NAMALWA (cell line): ENCODE measurements at regions not wholly inside any gene's neighbourhood (a gene's known extent, or its start where the extent isn't known, plus 50 kb on each side); places are given as distances from the start of the nearest gene placed in this dataset.
"Not testable (repeated sequence)": the region's sequence is repeated elsewhere in the genome, so short reads cannot be mapped to it uniquely, and the experiment has no call there.

Experiments
- DNase-seq: peaks from one replicate; pipeline ENCODE4 v3.0.0-alpha.2; 2015; ENCODE audit warnings: low spot score

DNA sequence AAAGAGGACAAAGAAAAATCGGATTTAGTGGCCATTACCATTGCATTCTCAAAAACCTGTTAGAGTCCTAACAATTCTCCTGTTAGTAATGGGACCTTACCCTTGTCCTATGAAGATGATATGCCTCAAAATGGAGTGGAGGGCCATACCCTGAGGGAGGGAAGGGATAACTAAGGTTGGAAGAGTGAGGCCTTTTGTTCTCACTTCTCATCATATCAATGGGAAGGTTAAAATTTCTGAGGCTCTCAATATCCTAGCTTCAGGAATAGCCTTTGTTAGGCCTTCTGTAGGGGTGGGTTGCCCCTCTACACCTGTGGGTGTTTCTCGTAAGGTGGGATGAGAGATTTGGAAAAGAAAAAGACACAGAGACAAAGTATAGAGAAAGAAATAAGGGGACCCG is 109.4 kb upstream of the SGIP1 start:
- DNase-seq = not testable (repeated sequence)

- no peak for DNase-seq
These were observed 107.6 kb upstream of the SGIP1 start for GRCh38 chr1:66426239-66426853.

GRCh38 chr1:66430815-66431214 is 103.1 kb upstream of the SGIP1 start:
- not testable (repeated sequence) for DNase-seq

- no peak for DNase-seq
These were observed 102.0 kb upstream of the SGIP1 start for GRCh38 chr1:66431999-66432398.

GRCh38 chr1:66433611-66434010 is 100.3 kb upstream of the SGIP1 start:
- no peak for DNase-seq

DNA sequence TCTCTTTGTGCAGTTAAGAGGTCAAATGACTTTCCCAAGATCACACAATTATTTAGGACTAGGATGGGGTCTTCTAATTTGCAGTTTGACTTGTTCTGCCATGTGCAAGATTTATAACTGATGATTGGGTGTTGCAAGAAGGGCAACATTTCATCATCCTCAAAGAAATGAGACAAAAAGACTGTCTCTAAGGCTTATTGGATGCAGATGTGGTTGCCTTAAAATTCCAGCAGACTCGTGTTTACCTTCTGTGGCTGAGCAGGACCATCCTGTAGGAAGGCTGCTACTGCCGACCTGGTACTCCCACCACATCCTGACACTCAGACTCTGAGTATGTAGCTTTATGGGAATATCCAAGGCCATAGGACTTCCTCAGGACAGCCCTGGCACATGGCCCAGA is 99.9 kb upstream of the SGIP1 start:
- no peak for DNase-seq

DNA sequence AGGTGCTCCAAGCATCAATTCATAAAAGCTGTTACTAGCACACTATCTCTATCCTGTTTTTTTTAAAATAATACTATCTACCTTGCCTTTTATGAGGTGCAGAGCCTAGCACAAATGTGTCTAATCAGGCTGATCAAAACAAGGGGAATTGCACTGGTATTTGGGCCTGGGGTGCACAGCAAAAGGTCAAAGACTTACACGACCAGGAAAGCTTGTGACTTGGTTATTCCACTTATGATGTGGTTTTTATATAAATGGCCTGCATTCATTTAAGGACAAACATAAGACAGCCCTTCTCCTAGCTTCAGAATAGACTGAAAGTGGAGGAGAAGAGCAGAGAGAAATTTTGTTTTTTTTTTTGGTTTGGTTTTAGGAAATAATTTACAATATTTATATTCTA is 98.4 kb upstream of the SGIP1 start:
- no peak for DNase-seq

- peak; percentile 58 for DNase-seq
These were observed 97.4 kb upstream of the SGIP1 start for GRCh38 chr1:66436378-66437135.

- no peak for DNase-seq
These were observed 96.9 kb upstream of the SGIP1 start for GRCh38 chr1:66437136-66437401.

DNA sequence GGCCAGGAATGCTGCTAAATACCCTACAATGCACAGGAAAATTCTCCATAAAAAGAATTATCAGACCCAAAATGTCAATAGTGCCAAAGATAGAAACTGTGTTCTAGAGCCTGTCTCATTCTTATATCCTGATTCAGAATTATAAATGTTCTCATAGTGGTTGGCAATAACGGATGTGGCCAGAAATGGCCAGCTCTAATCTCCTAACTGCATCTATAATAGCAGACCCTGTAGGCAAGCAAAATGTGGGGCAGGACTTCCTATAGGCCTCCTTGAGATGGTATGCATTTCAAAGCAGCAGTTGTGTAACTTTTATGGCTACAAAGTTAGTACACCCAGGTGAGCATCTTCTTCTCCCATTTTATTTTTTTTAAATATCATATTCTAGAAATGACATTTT is 95.9 kb upstream of the SGIP1 start:
- no peak for DNase-seq

DNA sequence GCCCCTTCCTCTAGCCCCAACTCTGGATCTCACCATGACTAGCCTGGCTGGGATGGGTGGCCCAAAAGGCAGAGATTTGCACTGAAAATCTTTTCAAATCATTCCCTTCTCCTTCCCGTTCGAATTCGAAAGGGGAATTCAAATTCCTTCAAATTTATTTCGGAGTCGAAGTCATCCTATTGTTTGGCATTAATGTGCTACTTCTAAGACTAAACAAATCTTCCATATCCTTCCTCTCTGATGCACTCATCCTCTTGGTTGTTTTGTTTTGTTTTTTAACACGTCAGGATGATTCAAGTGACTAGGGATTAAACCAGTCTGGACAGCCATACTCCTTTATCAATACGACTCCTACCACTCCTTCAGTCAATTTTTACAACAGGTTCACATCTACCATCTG is 95.5 kb upstream of the SGIP1 start:
- DNase-seq = no peak

- peak; percentile 19 for DNase-seq
These were observed 94.8 kb upstream of the SGIP1 start for GRCh38 chr1:66439031-66439740.

GRCh38 chr1:66443793-66444192 is 90.2 kb upstream of the SGIP1 start:
- no peak for DNase-seq

DNA sequence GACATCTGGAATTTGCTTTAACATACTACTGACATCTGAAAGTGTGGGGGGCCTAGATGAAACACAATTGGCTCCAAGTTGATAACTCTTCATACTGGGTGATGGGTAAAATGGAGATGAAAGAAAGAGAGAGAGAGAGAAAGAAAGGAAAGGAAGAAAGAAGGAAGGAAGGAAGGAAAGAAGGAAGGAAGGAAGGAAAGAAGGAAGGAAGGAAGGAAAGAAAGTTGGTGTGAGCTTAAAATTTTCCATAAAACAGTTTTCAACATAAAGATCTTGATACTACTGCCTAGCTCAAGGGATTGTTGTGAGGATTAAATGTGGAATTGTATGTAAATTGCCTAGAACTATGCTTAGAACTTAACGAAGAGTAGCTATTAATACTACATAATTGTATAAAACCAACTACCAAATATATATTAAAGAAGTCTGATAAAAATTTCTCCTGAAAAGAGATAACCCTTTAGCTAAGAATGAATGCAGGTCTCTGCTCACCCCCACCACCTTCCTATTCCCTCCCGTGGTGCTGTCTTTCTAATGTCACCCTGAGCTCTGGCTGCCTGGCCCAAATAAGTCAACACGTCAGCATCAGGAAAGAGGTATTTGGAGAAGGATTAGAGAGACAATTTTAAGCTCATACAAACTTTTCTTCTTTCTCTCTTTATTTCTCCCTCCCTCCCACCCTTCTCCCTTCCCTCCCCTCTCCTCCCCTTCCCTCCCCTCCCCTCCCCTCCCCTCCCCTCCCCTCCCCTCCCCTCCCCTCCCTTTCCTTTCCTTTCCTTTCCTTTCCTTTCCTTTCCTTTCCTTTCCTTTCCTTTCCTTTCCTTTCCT is 89.3 kb upstream of the SGIP1 start:
- DNase-seq = no peak

GRCh38 chr1:66445492-66446181 is 88.3 kb upstream of the SGIP1 start:
- DNase-seq = peak; percentile 29

- DNase-seq = peak; percentile 89
These were observed 87.5 kb upstream of the SGIP1 start for GRCh38 chr1:66446261-66447001.

DNA sequence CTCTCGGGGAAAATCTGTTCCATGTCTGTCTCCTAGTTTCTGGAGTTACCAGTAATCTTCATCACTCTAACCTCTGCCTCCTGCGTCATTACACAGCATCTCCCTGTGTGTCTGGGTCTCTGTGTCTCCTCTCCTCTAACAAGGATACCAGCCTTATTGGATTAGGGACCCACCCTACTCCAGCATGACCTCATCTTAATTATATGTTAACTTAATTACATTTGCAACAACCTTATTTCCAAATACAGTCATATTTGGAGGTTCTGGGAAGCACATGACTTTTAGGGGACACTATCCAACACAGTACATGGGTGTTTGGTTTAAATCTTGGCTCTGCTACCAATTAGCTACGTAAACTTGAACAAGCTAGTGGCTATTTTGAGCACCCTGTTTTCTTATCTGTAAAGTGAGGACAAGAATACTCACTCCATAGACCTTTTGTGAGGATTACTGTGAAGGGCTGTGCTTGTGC is 83.9 kb upstream of the SGIP1 start:
- no peak for DNase-seq

DNA sequence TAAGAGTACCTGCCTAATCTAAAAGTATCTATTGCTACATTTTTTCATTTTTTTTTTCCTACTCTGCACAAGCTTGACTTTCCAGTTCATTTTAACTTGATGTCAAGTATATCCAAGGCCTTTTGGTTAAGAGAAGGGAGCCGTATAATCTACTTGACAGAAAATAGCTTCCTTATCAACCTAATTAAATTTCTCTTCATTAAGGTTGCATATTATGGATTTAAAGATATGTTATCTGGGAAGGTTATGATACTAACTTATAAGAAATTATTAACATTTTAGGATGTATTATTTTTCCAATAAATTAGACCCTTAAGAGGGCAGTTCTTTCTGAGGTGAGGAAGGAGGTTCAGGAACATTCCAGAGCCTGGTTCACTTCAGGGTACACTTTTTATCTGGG is 83.1 kb upstream of the SGIP1 start:
- DNase-seq = no peak

- no peak for DNase-seq
These were observed 81.8 kb upstream of the SGIP1 start for GRCh38 chr1:66452162-66452561.

DNA sequence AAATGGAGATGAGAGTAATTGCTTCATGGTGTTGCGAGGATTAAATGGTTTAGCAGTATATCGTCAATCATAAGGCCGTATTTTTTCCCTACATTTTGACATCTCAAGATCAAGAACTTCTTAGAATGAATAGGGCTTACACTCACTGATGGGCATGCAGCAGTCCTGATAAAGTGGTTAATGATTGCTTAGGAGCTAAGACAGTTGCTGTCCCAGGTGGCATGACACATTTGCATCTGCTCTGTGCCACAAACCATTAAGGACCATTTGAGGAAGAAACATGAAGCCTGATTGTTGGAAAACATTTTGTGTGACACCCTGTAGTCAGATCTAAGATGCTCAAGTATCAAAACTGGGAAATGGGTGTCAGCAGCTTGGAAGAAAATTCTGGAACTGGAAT is 81.0 kb upstream of the SGIP1 start:
- DNase-seq = no peak

DNA sequence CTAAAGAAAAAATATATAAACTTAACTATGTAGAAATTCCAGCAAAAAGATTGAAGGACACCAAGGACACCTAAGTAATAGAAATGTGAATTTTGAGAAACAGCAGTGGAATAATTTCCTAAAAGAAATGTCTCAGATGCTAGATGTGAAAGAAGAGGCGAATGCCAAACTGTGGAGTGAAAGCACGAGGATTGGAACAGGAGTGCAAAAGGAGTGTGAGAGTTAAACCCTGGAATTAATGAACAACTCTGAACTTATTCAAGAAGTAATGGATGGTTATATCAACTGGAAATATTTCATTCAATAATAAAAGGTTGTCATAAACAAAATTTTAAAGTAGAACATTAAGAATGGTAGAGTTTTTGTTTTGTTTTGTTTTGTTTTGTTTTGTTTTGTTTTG is 78.5 kb upstream of the SGIP1 start:
- DNase-seq = no peak
